WTC11 (cell line): ENCODE measurements at regions not wholly inside any gene's neighbourhood (a gene's known extent, or its start where the extent isn't known, plus 50 kb on each side); places are given as distances from the start of the nearest gene placed in this dataset.

Source experiments
- ATAC-seq: fragments of 200-7000 bp; cut with Tn5 transposase; 2 replicates; pipeline ENCODE4 v1.10.0; 2021; ENCODE audit warnings: mild to moderate bottlenecking, moderate library complexity
- CTCF ChIA-PET: fragments of 300-600 bp; sonication (Branson Sonifier 250); formaldehyde crosslinking; loops from one replicate; lab custom pipeline; 2021; ENCODE audit warnings: antibody characterized with exemption; lab: Charles Lee
- POLR2A ChIA-PET: fragments of 350-600 bp; sonication (Branson Sonifier 250); formaldehyde crosslinking; loops from one replicate; lab custom pipeline; 2021; ENCODE audit warnings: antibody characterized with exemption; lab: Charles Lee
- DNase-seq: peaks from one replicate; pipeline ENCODE4 v3.0.0; 2021; ENCODE audit warnings: low spot score
- H3K27ac Mint-ChIP-seq: 2 replicates; pipeline ENCODE4 v1.8.0; 2021; ENCODE audit warnings: mixed read lengths
- H3K27me3 Mint-ChIP-seq: 2 replicates; pipeline ENCODE4 v1.8.0; 2021; ENCODE audit warnings: low read depth, mild to moderate bottlenecking, moderate library complexity, mixed read lengths
- H3K36me3 Mint-ChIP-seq: 2 replicates; pipeline ENCODE4 v1.8.0; 2021; ENCODE audit warnings: mixed read lengths
- H3K4me1 Mint-ChIP-seq: 2 replicates; pipeline ENCODE4 v1.8.0; 2022; ENCODE audit warnings: mixed read lengths
- H3K4me3 Mint-ChIP-seq: 2 replicates; pipeline ENCODE4 v1.8.0; 2021; ENCODE audit warnings: mild to moderate bottlenecking, moderate library complexity, mixed read lengths
- H3K9me3 Mint-ChIP-seq: 2 replicates; pipeline ENCODE4 v1.8.0; 2021; ENCODE audit warnings: mixed read lengths
- ATF3 ChIP-seq: sonication (generic); formaldehyde crosslinking; conservative IDR thresholded peaks from 2 replicates; pipeline ENCODE4 v1.8.1; 2022; ENCODE audit warnings: mild to moderate bottlenecking, missing genetic modification reagents
- CDX4 ChIP-seq: fragments of 250-450 bp; sonication (Bioruptor Pico); IDR thresholded peaks from 2 replicates; pipeline ENCODE4 v1.9.0; 2021; ENCODE audit warnings: moderate library complexity, mild to moderate bottlenecking, inconsistent platforms, borderline replicate concordance
- E2F5 ChIP-seq: sonication (generic); formaldehyde crosslinking; IDR thresholded peaks from 2 replicates; pipeline ENCODE4 v1.8.1; 2022; ENCODE audit warnings: mild to moderate bottlenecking, moderate library complexity, missing genetic modification reagents
- EMX1 ChIP-seq: fragments of 250-450 bp; sonication (Bioruptor Pico); IDR thresholded peaks from 2 replicates; pipeline ENCODE4 v1.8.0; 2021; ENCODE audit warnings: mild to moderate bottlenecking
- ERG ChIP-seq: fragments of 250-450 bp; sonication (Bioruptor Pico); IDR thresholded peaks from 2 replicates; pipeline ENCODE4 v1.8.0; 2021; ENCODE audit warnings: mild to moderate bottlenecking
- ESRRA ChIP-seq: sonication (generic); formaldehyde crosslinking; IDR thresholded peaks from 2 replicates; pipeline ENCODE4 v1.8.1; 2022; ENCODE audit warnings: mild to moderate bottlenecking, missing genetic modification reagents, borderline replicate concordance
- ETV6 ChIP-seq: sonication (generic); formaldehyde crosslinking; IDR thresholded peaks from 2 replicates; pipeline ENCODE4 v1.8.1; 2022; ENCODE audit warnings: mild to moderate bottlenecking, missing genetic modification reagents
- FOXJ3 ChIP-seq: sonication (generic); formaldehyde crosslinking; IDR thresholded peaks from 2 replicates; pipeline ENCODE4 v1.9.0; 2021; ENCODE audit warnings: missing genetic modification reagents, mild to moderate bottlenecking, borderline replicate concordance
- FOXK1 ChIP-seq: sonication (generic); formaldehyde crosslinking; IDR thresholded peaks from 2 replicates; pipeline ENCODE4 v1.8.0; 2022; ENCODE audit warnings: mild to moderate bottlenecking, moderate library complexity, missing genetic modification reagents
- FOXP4 ChIP-seq: sonication (generic); formaldehyde crosslinking; IDR thresholded peaks from 2 replicates; pipeline ENCODE4 v1.8.0; 2022; ENCODE audit warnings: mild to moderate bottlenecking, missing genetic modification reagents
- NFATC4 ChIP-seq: fragments of 250-450 bp; sonication (Bioruptor Pico); IDR thresholded peaks from 2 replicates; pipeline ENCODE4 v1.9.0; 2021; ENCODE audit warnings: mild to moderate bottlenecking
- NFE2L1 ChIP-seq: sonication (generic); formaldehyde crosslinking; IDR thresholded peaks from 2 replicates; pipeline ENCODE4 v1.8.1; 2023; ENCODE audit warnings: missing genetic modification reagents
- NFYB ChIP-seq: sonication (generic); formaldehyde crosslinking; conservative IDR thresholded peaks from 2 replicates; pipeline ENCODE4 v1.8.0; 2022; ENCODE audit warnings: low read depth, missing genetic modification reagents
- NR1H2 ChIP-seq: sonication (generic); formaldehyde crosslinking; IDR thresholded peaks from 2 replicates; pipeline ENCODE4 v1.9.0; 2021; ENCODE audit warnings: mild to moderate bottlenecking, moderate library complexity, missing genetic modification reagents
- PRRX2 ChIP-seq: fragments of 250-450 bp; sonication (Bioruptor Pico); IDR thresholded peaks from 2 replicates; pipeline ENCODE4 v1.8.0; 2021; ENCODE audit warnings: mild to moderate bottlenecking
- SMAD3 ChIP-seq: sonication (generic); formaldehyde crosslinking; IDR thresholded peaks from 2 replicates; pipeline ENCODE4 v1.8.0; 2022; ENCODE audit warnings: missing genetic modification reagents, mild to moderate bottlenecking, borderline replicate concordance
- SMAD4 ChIP-seq: sonication (generic); formaldehyde crosslinking; IDR thresholded peaks from 2 replicates; pipeline ENCODE4 v1.8.0; 2022; ENCODE audit warnings: mild to moderate bottlenecking, missing genetic modification reagents
- SOX15 ChIP-seq: fragments of 250-450 bp; sonication (Bioruptor Pico); IDR thresholded peaks from 2 replicates; pipeline ENCODE4 v1.9.0; 2021; ENCODE audit warnings: mild to moderate bottlenecking
- STAT6 ChIP-seq: sonication (generic); formaldehyde crosslinking; conservative IDR thresholded peaks from 2 replicates; pipeline ENCODE4 v1.8.1; 2023; ENCODE audit warnings: mild to moderate bottlenecking, low read depth, missing genetic modification reagents, moderate library complexity
- ZBTB21 ChIP-seq: sonication (generic); formaldehyde crosslinking; IDR thresholded peaks from 2 replicates; pipeline ENCODE4 v1.8.1; 2023; ENCODE audit warnings: mild to moderate bottlenecking, missing genetic modification reagents, borderline replicate concordance
- ZBTB43 ChIP-seq: sonication (generic); formaldehyde crosslinking; IDR thresholded peaks from 2 replicates; pipeline ENCODE4 v1.8.1; 2023; ENCODE audit warnings: mild to moderate bottlenecking, missing genetic modification reagents
- ZNF396 ChIP-seq: fragments of 250-450 bp; sonication (Bioruptor Pico); IDR thresholded peaks from 2 replicates; pipeline ENCODE4 v1.8.0; 2021; ENCODE audit warnings: mild to moderate bottlenecking, moderate library complexity, borderline replicate concordance
- ZSCAN18 ChIP-seq: fragments of 250-450 bp; sonication (Bioruptor Pico); IDR thresholded peaks from 2 replicates; pipeline ENCODE4 v2.1.2; 2022; ENCODE audit warnings: mild to moderate bottlenecking, moderate library complexity

- DNase-seq (no peak), ATAC-seq (peak; percentile 67)
- ChIA-PET POLR2A (interaction anchor here (0.5 to 0.6 kb wide), 2 partner anchors 11 to 514 kb away, joined by 3 to 4 read pairs; no protein-coding TSS in a partner anchor), CTCF (no interaction called here)
- Mint-ChIP-seq H3K27ac (0 out of 2 replicates have a peak overlapping the region, but pooled peaks have one; percentile 22), H3K4me3 (no peak overlapping the region), H3K36me3 (no peaks in the 10 kb centered on the region), H3K9me3 (no peaks in the 10 kb centered on the region), H3K27me3 (no peaks in the 10 kb centered on the region), H3K4me1 (peaks cover 50% of the 10 kb centered on the region)
- TF ChIP-seq NR1H2 (no peak), FOXK1 (CRISPR knock-in tag) (no peak), ZSCAN18 (CRISPR knock-in tag) (no peak), NFYB (CRISPR knock-in tag) (no peak), STAT6 (CRISPR knock-in tag) (no peak)
Observed at GRCh38 chr1:81703756-81704463, 96.8 kb upstream of the ADGRL2 start.

- DNase-seq (no peak), ATAC-seq (no peak)
- ChIA-PET POLR2A (interaction anchor here (0.6 kb wide), 1 partner anchor 514 kb away, joined by 4 read pairs; no protein-coding TSS in a partner anchor), CTCF (no interaction called here)
- Mint-ChIP-seq H3K27me3 (no peaks in the 10 kb centered on the region), H3K4me1 (peaks cover 53% of the 10 kb centered on the region), H3K4me3 (no peak overlapping the region), H3K36me3 (no peaks in the 10 kb centered on the region), H3K27ac (peak overlapping the region; percentile 21), H3K9me3 (no peaks in the 10 kb centered on the region)
- TF ChIP-seq SMAD4 (CRISPR knock-in tag) (no peak), ESRRA (CRISPR knock-in tag) (no peak), FOXK1 (CRISPR knock-in tag) (no peak), ETV6 (no peak), PRRX2 (CRISPR knock-in tag) (no peak), E2F5 (CRISPR knock-in tag) (no peak), SMAD3 (CRISPR knock-in tag) (no peak), FOXJ3 (CRISPR knock-in tag) (no peak), NFATC4 (CRISPR knock-in tag) (no peak), FOXP4 (CRISPR knock-in tag) (no peak), NFE2L1 (no peak), ZNF396 (no peak), ZBTB43 (CRISPR knock-in tag) (no peak), ATF3 (CRISPR knock-in tag) (no peak), ERG (CRISPR knock-in tag) (no peak), SOX15 (CRISPR knock-in tag) (no peak), NR1H2 (no peak), CDX4 (no peak), EMX1 (CRISPR knock-in tag) (no peak), ZBTB21 (CRISPR knock-in tag) (no peak)
Observed at GRCh38 chr1:81703391-81703755, 97.4 kb upstream of the ADGRL2 start.
